Endothelial cell (in vitro differentiated cells): ENCODE measurements at regions not wholly inside any gene's neighbourhood (a gene's known extent, or its start where the extent isn't known, plus 50 kb on each side); places are given as distances from the start of the nearest gene placed in this dataset.

Experiments
- DNase-seq: peaks from one replicate; pipeline ENCODE4 v3.0.0; 2021; ENCODE audit warnings: low spot score
- H3K27ac Mint-ChIP-seq: one replicate; pipeline ENCODE4 v1.8.0; 2021; ENCODE audit warnings: mixed read lengths, inconsistent platforms; ENCODE audit not compliant: unreplicated experiment
- H3K27me3 Mint-ChIP-seq: one replicate; pipeline ENCODE4 v1.8.0; 2021; ENCODE audit warnings: mild to moderate bottlenecking, moderate library complexity, mixed read lengths, inconsistent platforms; ENCODE audit not compliant: unreplicated experiment
- H3K36me3 Mint-ChIP-seq: one replicate; pipeline ENCODE4 v1.8.0; 2021; ENCODE audit warnings: mild to moderate bottlenecking, low read depth, mixed read lengths, inconsistent platforms; ENCODE audit not compliant: unreplicated experiment
- H3K4me1 Mint-ChIP-seq: one replicate; pipeline ENCODE4 v1.8.0; 2021; ENCODE audit warnings: mild to moderate bottlenecking, mixed read lengths, inconsistent platforms; ENCODE audit not compliant: unreplicated experiment
- H3K4me3 Mint-ChIP-seq: one replicate; pipeline ENCODE4 v1.8.0; 2021; ENCODE audit warnings: mild to moderate bottlenecking, mixed read lengths, inconsistent platforms; ENCODE audit not compliant: unreplicated experiment
- H3K9me3 Mint-ChIP-seq: one replicate; pipeline ENCODE4 v1.8.0; 2021; ENCODE audit warnings: mixed read lengths, inconsistent platforms; ENCODE audit not compliant: unreplicated experiment
- CTCF ChIP-seq: fragments of 200-600 bp; sonication (generic); IDR thresholded peaks from one replicate; pipeline ENCODE4 v1.5.0; 2021; ENCODE audit warnings: antibody characterized with exemption; ENCODE audit not compliant: unreplicated experiment

GRCh38 chr4:85165808-85166207 lies 199.3 kb upstream of the WDFY3 start:
- Mint-ChIP-seq H3K4me3 (no peak overlapping the region), H3K9me3 (no peaks in the 10 kb centered on the region), H3K36me3 (no peaks in the 10 kb centered on the region), H3K27ac (no peak overlapping the region), H3K27me3 (peaks cover 1% of the 10 kb centered on the region), H3K4me1 (no peaks in the 10 kb centered on the region)
- TF ChIP-seq CTCF: no peak
- DNase-seq: no peak

- H3K4me3 Mint-ChIP-seq: no peak overlapping the region
- H3K36me3 Mint-ChIP-seq: no peaks in the 10 kb centered on the region
- no peak overlapping the region for H3K27ac Mint-ChIP-seq
- no peaks in the 10 kb centered on the region for H3K9me3 Mint-ChIP-seq
- TF ChIP-seq CTCF: no peak
- DNase-seq: no peak
- peaks cover 1% of the 10 kb centered on the region for H3K27me3 Mint-ChIP-seq
- no peaks in the 10 kb centered on the region for H3K4me1 Mint-ChIP-seq
Measured at GRCh38 chr4:85166318-85166717, 199.8 kb upstream of the WDFY3 start.

GRCh38 chr4:85168234-85168834 lies 201.8 kb upstream of the WDFY3 start:
- H3K4me1 Mint-ChIP-seq: no peaks in the 10 kb centered on the region
- peaks cover 1% of the 10 kb centered on the region for H3K27me3 Mint-ChIP-seq
- H3K4me3 Mint-ChIP-seq: no peak overlapping the region
- DNase-seq: no peak
- no peaks in the 10 kb centered on the region for H3K36me3 Mint-ChIP-seq
- no peaks in the 10 kb centered on the region for H3K9me3 Mint-ChIP-seq
- H3K27ac Mint-ChIP-seq: no peak overlapping the region
- TF ChIP-seq CTCF: no peak

GRCh38 chr4:85170241-85170640 lies 203.8 kb upstream of the WDFY3 start:
- no peaks in the 10 kb centered on the region for H3K9me3 Mint-ChIP-seq
- no peak for TF ChIP-seq CTCF
- H3K27ac Mint-ChIP-seq: no peak overlapping the region
- no peaks in the 10 kb centered on the region for H3K4me1 Mint-ChIP-seq
- H3K36me3 Mint-ChIP-seq: no peaks in the 10 kb centered on the region
- H3K4me3 Mint-ChIP-seq: no peak overlapping the region
- no peaks in the 10 kb centered on the region for H3K27me3 Mint-ChIP-seq
- DNase-seq: no peak

GRCh38 chr4:85175190-85175589 lies 208.7 kb upstream of the WDFY3 start:
- H3K27me3 Mint-ChIP-seq: peaks cover 1% of the 10 kb centered on the region
- H3K4me3 Mint-ChIP-seq: no peak overlapping the region
- H3K4me1 Mint-ChIP-seq: no peaks in the 10 kb centered on the region
- no peaks in the 10 kb centered on the region for H3K9me3 Mint-ChIP-seq
- H3K27ac Mint-ChIP-seq: no peak overlapping the region
- H3K36me3 Mint-ChIP-seq: no peaks in the 10 kb centered on the region
- DNase-seq: no peak
- no peak for TF ChIP-seq CTCF
